Neural progenitor cell (in vitro differentiated cells): ENCODE measurements at regions not wholly inside any gene's neighbourhood (a gene's known extent, or its start where the extent isn't known, plus 50 kb on each side); places are given as distances from the start of the nearest gene placed in this dataset.

Experiments
- DNase-seq: peaks from one replicate; pipeline ENCODE4 v3.0.0-alpha.2; 2016; ENCODE audit warnings: low spot score
- H2AFZ ChIP-seq: fragments of 200-600 bp; sonication (generic); replicated peaks from 2 replicates; pipeline ENCODE4 v1.6.1; 2016; ENCODE audit warnings: antibody characterized with exemption
- H3F3A ChIP-seq: fragments of 200-600 bp; sonication (generic); 2 replicates; pipeline ENCODE4 v1.6.1; 2016; ENCODE audit warnings: antibody characterized with exemption, low read depth
- H3K27ac ChIP-seq: fragments of 200-600 bp; sonication (generic); 2 replicates; pipeline ENCODE4 v1.5.1; 2016; ENCODE audit warnings: mild to moderate bottlenecking
- H3K27me3 ChIP-seq: fragments of 200-600 bp; sonication (generic); 2 replicates; pipeline ENCODE4 v1.6.1; 2016; ENCODE audit warnings: mild to moderate bottlenecking, moderate library complexity
- H3K36me3 ChIP-seq: fragments of 200-600 bp; sonication (generic); 2 replicates; pipeline ENCODE4 v1.5.1; 2016
- H3K4me1 ChIP-seq: fragments of 200-600 bp; sonication (generic); 2 replicates; pipeline ENCODE4 v1.6.1; 2016; ENCODE audit warnings: mixed run types
- H3K4me2 ChIP-seq: fragments of 200-600 bp; sonication (generic); 2 replicates; pipeline ENCODE4 v1.6.1; 2016
- H3K4me3 ChIP-seq: fragments of 200-600 bp; sonication (generic); 2 replicates; pipeline ENCODE4 v1.5.1; 2016
- H3K79me2 ChIP-seq: fragments of 200-600 bp; sonication (generic); 2 replicates; pipeline ENCODE4 v1.6.1; 2016; ENCODE audit warnings: low read depth
- H3K9ac ChIP-seq: fragments of 200-600 bp; sonication (generic); 2 replicates; pipeline ENCODE4 v1.6.1; 2016
- H3K9me3 ChIP-seq: fragments of 200-600 bp; sonication (generic); 2 replicates; pipeline ENCODE4 v1.5.1; 2016; ENCODE audit warnings: low read depth
- H4K20me1 ChIP-seq: fragments of 200-600 bp; sonication (generic); 2 replicates; pipeline ENCODE4 v1.6.1; 2016; ENCODE audit warnings: low read depth
- H3K27ac Mint-ChIP-seq: 3 replicates; pipeline ENCODE4 v1.8.0; 2021; ENCODE audit warnings: mixed read lengths
- H3K27me3 Mint-ChIP-seq: 2 replicates; pipeline ENCODE4 v1.8.0; 2022; ENCODE audit warnings: low read depth, mild to moderate bottlenecking, inconsistent platforms, moderate library complexity, mixed read lengths; ENCODE audit not compliant: insufficient read depth
- H3K36me3 Mint-ChIP-seq: 3 replicates; pipeline ENCODE4 v1.8.0; 2021; ENCODE audit warnings: mixed read lengths
- H3K4me1 Mint-ChIP-seq: 3 replicates; pipeline ENCODE4 v1.8.0; 2021; ENCODE audit warnings: mixed read lengths
- H3K4me3 Mint-ChIP-seq: 3 replicates; pipeline ENCODE4 v1.8.0; 2021; ENCODE audit warnings: mild to moderate bottlenecking, moderate library complexity, mixed read lengths
- H3K9me3 Mint-ChIP-seq: 3 replicates; pipeline ENCODE4 v1.8.0; 2020; ENCODE audit warnings: mixed read lengths
- EZH2 ChIP-seq: fragments of 200-600 bp; sonication (generic); IDR thresholded peaks from 2 replicates; pipeline ENCODE4 v1.6.1; 2017; ENCODE audit warnings: antibody characterized with exemption, mild to moderate bottlenecking, moderate library complexity
- EZH2phosphoT487 ChIP-seq: fragments of 200-600 bp; sonication (generic); IDR thresholded peaks from 2 replicates; pipeline ENCODE4 v1.6.1; 2017; ENCODE audit warnings: antibody characterized with exemption
- TF ChIP-seq, protein P1 (sequence below): fragments of 200-600 bp; sonication (generic); IDR thresholded peaks from 2 replicates; pipeline ENCODE4 v1.5.1; 2017; ENCODE audit warnings: antibody characterized with exemption, mild to moderate bottlenecking

DNA sequence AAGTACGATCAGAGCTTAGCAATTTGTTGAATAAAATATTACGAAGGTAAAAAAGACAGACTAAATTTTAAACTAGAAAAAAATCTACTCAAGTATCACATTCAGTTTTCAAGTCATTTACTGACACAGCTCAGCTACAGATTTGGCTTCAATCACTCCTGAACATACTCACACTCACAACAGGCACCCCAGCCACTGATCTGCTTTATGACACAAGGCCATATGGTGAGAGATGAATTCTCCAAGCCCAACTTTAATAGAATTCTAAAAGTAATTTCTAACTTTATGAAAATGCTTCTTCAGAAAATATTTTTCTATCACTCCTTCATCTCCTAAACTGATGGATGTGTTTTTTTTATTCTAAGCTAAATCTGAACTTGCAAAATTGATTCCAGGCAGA is 337.1 kb downstream of the HHIPL2 start:
- no peak for DNase-seq
- Histone ChIP-seq H3K9ac (no peak overlapping the region), H3K4me1 (no peaks in the 10 kb centered on the region), H3K4me3 (no peak overlapping the region), H3K36me3 (no peaks in the 10 kb centered on the region), H3K9me3 (no peaks in the 10 kb centered on the region), H3K4me2 (no peak overlapping the region), H3K27ac (no peak overlapping the region), H3K27me3 (no peaks in the 10 kb centered on the region), H2AFZ (no peak overlapping the region), H3F3A (no peaks in the 10 kb centered on the region), H4K20me1 (no peaks in the 10 kb centered on the region), H3K79me2 (no peaks in the 10 kb centered on the region)
- H3K36me3 Mint-ChIP-seq = no peaks in the 10 kb centered on the region
- no peaks in the 10 kb centered on the region for H3K9me3 Mint-ChIP-seq
- H3K27me3 Mint-ChIP-seq = no peaks in the 10 kb centered on the region
- no peak overlapping the region for H3K4me3 Mint-ChIP-seq
- H3K4me1 Mint-ChIP-seq = no peaks in the 10 kb centered on the region
- no peak for TF ChIP-seq EZH2
- TF ChIP-seq, protein P1, sequence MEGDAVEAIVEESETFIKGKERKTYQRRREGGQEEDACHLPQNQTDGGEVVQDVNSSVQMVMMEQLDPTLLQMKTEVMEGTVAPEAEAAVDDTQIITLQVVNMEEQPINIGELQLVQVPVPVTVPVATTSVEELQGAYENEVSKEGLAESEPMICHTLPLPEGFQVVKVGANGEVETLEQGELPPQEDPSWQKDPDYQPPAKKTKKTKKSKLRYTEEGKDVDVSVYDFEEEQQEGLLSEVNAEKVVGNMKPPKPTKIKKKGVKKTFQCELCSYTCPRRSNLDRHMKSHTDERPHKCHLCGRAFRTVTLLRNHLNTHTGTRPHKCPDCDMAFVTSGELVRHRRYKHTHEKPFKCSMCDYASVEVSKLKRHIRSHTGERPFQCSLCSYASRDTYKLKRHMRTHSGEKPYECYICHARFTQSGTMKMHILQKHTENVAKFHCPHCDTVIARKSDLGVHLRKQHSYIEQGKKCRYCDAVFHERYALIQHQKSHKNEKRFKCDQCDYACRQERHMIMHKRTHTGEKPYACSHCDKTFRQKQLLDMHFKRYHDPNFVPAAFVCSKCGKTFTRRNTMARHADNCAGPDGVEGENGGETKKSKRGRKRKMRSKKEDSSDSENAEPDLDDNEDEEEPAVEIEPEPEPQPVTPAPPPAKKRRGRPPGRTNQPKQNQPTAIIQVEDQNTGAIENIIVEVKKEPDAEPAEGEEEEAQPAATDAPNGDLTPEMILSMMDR = no peak
- TF ChIP-seq EZH2phosphoT487 = no peak
- H3K27ac Mint-ChIP-seq = no peak overlapping the region

- Histone ChIP-seq H4K20me1 (no peaks in the 10 kb centered on the region), H3K27ac (no peak overlapping the region), H3K4me2 (no peak overlapping the region), H3K36me3 (no peaks in the 10 kb centered on the region), H3K79me2 (no peaks in the 10 kb centered on the region), H3K9ac (no peak overlapping the region), H3K27me3 (no peaks in the 10 kb centered on the region), H3K4me3 (no peak overlapping the region), H2AFZ (no peak overlapping the region), H3F3A (no peaks in the 10 kb centered on the region), H3K4me1 (no peaks in the 10 kb centered on the region), H3K9me3 (no peaks in the 10 kb centered on the region)
- H3K9me3 Mint-ChIP-seq = no peaks in the 10 kb centered on the region
- H3K27me3 Mint-ChIP-seq = peaks cover 2% of the 10 kb centered on the region
- no peak overlapping the region for H3K27ac Mint-ChIP-seq
- DNase-seq = no peak
- no peak for TF ChIP-seq EZH2
- TF ChIP-seq, protein P1 = no peak
- TF ChIP-seq EZH2phosphoT487 = no peak
- H3K4me1 Mint-ChIP-seq = no peaks in the 10 kb centered on the region
- no peaks in the 10 kb centered on the region for H3K36me3 Mint-ChIP-seq
- no peak overlapping the region for H3K4me3 Mint-ChIP-seq
Measured at GRCh38 chr1:222204475-222204874, 343.4 kb downstream of the HHIPL2 start.

GRCh38 chr1:222202831-222203230 is 345.1 kb downstream of the HHIPL2 start:
- no peaks in the 10 kb centered on the region for H3K36me3 Mint-ChIP-seq
- H3K27ac ChIP-seq = no peak overlapping the region
- no peaks in the 10 kb centered on the region for H3F3A ChIP-seq
- no peak overlapping the region for H2AFZ ChIP-seq
- H3K4me1 Mint-ChIP-seq = no peaks in the 10 kb centered on the region
- no peak for TF ChIP-seq EZH2
- no peak for TF ChIP-seq EZH2phosphoT487
- TF ChIP-seq, protein P1 = no peak
- H3K9me3 ChIP-seq = no peaks in the 10 kb centered on the region
- H3K27me3 ChIP-seq = no peaks in the 10 kb centered on the region
- no peaks in the 10 kb centered on the region for H3K36me3 ChIP-seq
- H3K4me3 ChIP-seq = no peak overlapping the region
- H3K27ac Mint-ChIP-seq = no peak overlapping the region
- H4K20me1 ChIP-seq = no peaks in the 10 kb centered on the region
- H3K4me2 ChIP-seq = no peak overlapping the region
- no peaks in the 10 kb centered on the region for H3K9me3 Mint-ChIP-seq
- no peak overlapping the region for H3K9ac ChIP-seq
- no peak for DNase-seq
- H3K4me1 ChIP-seq = no peaks in the 10 kb centered on the region
- H3K79me2 ChIP-seq = no peaks in the 10 kb centered on the region
- H3K4me3 Mint-ChIP-seq = no peak overlapping the region
- H3K27me3 Mint-ChIP-seq = peaks cover 2% of the 10 kb centered on the region

DNA sequence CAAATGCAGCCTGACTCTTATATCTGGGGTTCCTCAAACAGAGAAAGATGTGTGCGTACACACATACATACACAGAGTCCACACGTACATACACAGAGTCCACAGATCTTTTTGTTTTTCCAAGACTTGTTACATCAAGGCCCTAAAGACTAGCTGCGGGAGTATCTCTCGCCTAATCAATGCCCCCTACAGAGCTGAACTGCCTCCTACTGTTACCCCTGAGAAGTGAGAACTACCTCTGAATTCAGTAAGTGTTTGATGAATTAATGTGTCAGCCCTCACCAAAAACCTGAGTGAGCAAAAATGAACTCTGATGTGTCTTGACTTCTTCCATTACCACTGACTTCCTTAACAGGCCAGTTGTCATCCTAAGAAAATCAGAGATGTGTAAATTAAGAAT is 351.2 kb downstream of the HHIPL2 start:
- no peak overlapping the region for H3K4me3 Mint-ChIP-seq

More for the DNA sequence above, 351.2 kb downstream of the HHIPL2 start:
- no peaks in the 10 kb centered on the region for H3K4me1 Mint-ChIP-seq
- no peak overlapping the region for H3K27ac Mint-ChIP-seq
- H3K27me3 ChIP-seq = no peaks in the 10 kb centered on the region
- TF ChIP-seq EZH2phosphoT487 (no peak), EZH2 (no peak)
- TF ChIP-seq, protein P1 = no peak
- H3K4me3 ChIP-seq = no peak overlapping the region
- no peaks in the 10 kb centered on the region for H4K20me1 ChIP-seq
- no peaks in the 10 kb centered on the region for H3K36me3 Mint-ChIP-seq
- no peaks in the 10 kb centered on the region for H3K79me2 ChIP-seq
- no peak overlapping the region for H3K27ac ChIP-seq
- no peak overlapping the region for H3K9ac ChIP-seq
- H3K27me3 Mint-ChIP-seq = no peaks in the 10 kb centered on the region
- H3K36me3 ChIP-seq = no peaks in the 10 kb centered on the region
- DNase-seq = no peak
- no peak overlapping the region for H3K4me2 ChIP-seq
- H3F3A ChIP-seq = no peaks in the 10 kb centered on the region
- H3K4me1 ChIP-seq = no peaks in the 10 kb centered on the region
- no peak overlapping the region for H2AFZ ChIP-seq
- no peaks in the 10 kb centered on the region for H3K9me3 Mint-ChIP-seq
- no peaks in the 10 kb centered on the region for H3K9me3 ChIP-seq
